Activated CD4-positive, alpha-beta T cell treated with anti-CD3 and anti-CD28 coated beads, Interleukin-2, amount 50 U/mL, for 16 hours (primary cell): ENCODE measurements at regions not wholly inside any gene's neighbourhood (a gene's known extent, or its start where the extent isn't known, plus 50 kb on each side); places are given as distances from the start of the nearest gene placed in this dataset.

ENCODE experiments used
- DNase-seq: peaks from one replicate; pipeline ENCODE4 v3.0.0-alpha.2; 2020

DNA sequence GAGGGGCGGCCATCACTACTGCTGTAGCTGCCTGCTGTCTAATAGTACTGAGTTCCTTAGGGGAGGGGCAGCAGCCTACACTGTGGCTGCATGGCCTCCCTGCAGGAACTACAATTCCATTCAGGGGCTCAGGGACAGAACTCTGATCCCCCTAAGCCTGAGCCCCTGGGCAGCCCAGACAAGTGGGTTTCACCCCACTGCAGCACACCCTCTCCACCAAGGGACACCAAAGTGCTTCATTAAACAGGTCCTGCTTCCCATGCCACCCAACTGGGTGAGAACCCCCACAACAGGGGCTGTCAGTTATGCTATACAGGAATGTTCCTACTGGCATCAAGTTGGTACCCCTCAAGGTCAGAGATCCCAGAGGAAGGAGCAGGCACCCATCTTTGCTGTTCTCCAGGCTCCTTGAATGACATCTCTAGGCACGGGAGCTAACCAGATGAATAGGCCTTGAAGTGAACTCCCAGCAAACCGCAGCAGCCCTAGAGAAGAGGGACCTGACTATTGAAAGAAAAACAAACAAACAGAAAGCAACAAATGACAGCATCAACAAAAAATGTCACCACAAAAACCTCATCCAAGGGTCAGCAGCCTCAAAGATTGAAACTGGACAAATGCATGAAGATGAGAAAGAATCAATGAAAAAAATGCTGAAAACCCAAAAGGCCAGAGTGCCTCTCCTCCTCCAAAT is 437.4 kb downstream of the NUF2 start:
- DNase-seq = no peak

DNA sequence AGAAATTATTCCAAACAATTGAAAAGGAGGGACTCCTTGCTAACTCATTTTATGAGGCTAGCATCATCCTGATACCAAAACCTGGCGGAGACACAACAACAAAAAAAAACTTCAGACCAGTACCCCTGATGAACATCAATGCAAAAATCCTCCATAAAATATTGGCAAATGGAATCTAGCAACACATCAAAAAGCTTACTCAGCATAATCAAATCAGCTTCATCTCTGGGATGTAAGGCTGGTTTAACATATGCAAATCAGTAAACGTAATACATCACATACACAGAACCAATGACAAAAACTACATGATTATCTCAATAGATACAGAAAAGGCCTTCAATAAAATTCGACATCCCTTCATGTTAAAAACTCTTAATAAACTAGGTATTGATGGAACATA is 440.1 kb downstream of the NUF2 start:
- no peak for DNase-seq

DNA sequence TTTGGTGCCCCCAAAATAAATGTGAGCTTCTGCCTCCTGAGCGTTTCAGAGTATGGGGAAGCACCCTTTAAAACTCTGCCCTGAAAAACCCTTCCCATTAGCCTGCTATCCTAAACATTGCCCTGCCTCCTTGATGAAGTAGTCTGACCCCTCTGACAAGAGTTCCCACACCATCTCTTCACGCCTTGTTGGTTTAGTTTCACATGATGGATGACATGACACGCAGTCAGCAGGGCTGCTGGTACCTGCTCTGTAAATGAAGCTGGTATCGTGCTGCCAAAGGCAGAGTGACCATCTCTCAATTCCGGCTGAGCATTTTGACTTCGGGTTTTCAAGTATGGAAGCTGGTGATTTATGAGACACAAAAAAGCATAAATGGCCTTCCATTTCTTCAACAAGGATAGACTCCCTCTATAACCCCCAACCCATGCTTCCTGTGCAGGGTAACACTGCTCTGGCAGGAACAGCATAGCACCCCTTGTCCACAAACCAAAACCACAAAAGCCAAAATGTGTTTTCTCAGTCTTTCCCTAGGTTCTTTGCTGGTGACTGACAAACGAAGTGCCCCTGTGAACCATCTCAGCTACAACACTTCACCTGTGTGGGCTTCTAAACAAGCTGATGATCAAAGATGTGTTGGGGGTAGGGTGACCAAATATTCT is 444.6 kb downstream of the NUF2 start:
- DNase-seq = no peak

DNA sequence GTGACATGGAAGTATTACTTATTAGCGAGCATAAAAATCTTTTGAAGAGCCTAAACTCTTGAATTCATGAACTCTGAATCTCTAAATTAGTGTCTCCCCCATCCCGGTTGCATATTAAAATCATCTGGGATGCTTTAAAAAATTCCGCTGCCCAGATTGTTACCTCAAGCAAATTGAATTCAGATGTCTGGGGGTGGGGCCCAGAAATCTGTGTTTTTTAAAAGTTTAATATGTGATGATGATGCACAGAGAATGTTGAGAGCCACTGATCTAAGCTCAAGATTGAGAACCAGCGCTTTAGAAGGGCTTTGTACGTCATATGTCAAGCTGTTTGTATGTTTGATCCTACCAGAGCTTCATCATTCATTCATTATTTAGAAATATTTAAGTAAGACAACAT is 446.8 kb downstream of the NUF2 start:
- no peak for DNase-seq

DNA sequence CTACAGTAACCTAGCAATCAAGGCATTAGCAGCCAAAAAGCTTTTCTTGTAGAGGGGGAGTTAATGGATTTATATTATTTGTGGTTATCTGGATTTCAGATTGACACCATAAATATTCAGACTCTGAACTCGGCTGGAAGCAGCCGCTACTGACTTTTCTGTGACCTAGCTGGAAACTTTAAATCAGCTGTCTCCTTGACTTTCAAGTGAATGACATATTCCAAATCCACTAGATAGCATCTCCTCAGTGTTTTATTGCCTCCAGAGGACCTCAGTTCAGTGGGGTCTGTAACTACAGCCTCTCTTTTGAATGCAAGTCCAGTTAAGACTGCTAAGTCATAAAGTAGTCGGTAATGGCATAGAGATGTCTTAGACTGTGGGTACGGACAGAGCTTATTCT is 448.5 kb downstream of the NUF2 start:
- DNase-seq = no peak

DNA sequence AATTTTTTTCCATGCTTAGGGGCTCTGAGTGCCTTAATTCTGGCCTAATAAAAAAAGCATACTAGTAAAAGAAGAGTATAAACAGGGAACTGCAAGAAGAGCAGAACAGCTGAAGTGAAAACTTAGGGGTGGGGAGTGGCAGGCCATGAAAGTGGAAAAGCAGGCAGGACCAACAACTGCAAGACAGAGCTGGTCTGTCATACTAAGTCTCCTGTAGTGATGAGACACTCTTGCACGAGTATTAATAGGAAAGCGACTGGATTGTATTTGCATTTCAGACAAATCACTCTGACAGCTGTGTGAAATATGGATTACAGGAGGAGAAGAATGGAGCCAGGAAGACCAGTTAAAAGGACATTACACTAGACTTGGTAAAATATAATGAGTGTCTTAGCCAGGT is 449.9 kb downstream of the NUF2 start:
- no peak for DNase-seq

DNA sequence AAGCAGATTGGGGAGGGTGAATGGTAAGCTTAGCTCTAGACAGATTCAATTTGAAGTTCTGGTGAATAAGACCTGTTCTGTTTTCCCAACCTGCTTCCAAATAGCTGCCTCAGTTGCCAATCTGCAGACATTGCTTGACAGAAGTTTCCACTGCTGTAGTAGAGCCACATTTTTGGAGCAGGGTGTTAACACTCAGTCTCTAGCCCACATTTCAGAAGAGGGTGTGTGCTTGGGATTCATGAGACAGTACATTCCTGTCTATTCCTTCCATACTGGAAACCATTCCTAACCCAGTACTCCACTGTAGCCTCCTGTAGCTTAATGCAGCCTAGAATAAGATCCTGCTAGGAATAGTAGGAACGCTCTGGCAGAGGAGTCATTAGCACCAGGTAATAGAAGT is 450.5 kb downstream of the NUF2 start:
- no peak for DNase-seq

DNA sequence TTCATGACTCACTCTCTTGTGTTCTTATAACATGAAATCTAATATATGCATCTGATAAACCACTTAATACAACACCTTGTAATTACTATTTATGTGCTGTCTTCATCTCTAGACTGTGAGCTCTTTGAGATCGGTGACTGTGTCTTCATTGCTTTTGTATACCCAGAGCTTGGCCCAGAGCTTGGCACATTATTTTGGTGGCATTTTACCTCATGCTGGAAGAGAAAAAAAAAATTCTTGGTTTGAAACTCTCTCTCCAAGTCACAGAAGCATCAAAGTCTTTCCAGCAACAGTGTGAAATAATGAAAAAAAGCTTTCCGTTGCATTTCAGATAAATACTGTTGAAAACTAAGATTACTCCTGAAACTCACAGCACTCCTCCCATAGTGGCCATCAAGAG is 451.6 kb downstream of the NUF2 start:
- DNase-seq = no peak

DNA sequence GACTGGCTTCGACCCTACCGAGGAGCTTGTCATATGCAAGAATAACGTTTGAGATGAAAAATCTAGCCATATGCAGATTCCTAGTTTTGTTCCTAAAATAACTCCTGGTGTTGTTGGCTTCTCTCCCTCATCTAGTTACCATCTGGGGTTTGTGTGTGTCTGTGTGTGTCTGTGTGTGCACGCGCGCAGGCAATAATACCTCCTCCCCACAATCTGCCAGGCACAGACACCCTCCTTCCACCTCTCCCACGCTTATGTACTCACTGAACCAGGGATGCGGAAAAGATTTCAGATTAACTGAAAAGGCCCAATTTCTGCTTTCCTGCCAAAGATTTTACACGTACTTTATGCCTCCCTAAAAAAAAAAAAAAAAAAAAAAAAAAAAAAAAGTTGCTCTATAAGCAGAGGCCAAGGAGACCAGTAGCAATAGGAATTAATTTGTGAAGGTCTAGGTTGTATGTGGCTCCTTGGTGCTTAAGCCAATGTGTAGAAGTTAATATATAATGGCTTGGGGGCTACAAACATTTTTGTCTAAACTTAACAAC is 452.7 kb downstream of the NUF2 start:
- no peak for DNase-seq

DNA sequence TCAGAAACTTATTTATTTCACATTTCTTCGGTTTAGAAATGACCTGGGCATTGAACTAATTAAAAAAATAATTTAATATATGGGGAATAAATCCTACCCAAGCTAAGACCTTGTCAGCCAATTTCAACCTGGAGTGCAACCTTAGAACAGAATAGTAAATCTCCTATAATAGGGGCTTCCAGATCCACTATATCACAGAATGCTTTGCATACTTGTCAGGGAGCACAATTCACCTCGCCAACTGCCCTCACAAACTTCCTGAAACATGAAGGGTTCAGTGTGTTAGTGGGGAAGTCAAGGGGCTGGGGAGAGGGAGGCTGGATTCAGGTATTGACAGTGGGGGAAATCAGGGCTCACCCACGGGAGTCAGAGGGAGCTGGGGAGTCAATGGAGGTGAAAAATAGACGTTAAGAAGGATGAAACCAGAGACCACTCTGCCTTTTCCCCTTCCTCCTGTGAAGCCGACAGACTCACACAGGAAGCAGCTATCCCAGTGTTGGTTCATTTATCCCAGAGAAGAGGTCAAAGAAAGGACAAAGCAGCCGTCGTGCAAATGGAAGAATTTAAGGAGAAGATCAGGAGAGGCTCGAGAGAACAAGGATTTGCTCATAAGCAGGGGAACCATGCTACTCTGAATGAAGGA is 453.3 kb downstream of the NUF2 start:
- DNase-seq = no peak

DNA sequence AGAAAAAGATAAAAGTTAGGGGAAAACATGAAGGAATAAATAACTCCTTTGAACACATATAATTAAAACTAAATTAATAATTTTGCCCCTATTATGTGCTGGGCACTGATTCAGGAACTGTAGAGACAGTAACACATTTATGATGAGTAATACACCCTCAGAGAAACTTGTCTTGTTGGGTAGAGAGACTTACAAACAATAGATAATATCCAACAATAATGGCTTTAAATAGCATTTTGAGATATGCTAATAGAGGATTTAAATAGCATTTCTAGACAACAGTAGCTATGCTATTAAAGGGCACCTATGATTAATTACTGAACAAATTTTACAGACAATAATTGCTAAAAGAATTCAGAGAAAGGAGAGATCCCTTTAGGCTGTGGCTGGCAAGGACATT is 455.5 kb downstream of the NUF2 start:
- DNase-seq = no peak

DNA sequence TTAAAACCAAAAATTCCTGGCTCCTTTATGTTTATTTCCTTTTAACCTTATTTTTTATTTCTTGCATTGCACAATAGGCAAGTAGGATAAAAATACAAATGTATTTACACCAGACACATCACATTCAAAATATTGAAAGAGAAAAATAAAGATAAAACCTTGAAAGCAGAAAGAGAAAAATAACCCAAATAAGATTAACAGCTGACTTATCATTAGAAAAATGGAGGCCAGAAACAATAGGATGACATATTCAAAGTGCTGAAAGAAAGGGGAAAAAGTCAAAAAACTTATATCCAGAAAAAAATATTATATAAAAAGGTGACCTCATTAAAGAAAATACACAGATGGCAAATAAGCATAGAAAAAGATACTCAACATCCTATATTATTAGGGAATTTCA is 459.4 kb downstream of the NUF2 start:
- no peak for DNase-seq

DNA sequence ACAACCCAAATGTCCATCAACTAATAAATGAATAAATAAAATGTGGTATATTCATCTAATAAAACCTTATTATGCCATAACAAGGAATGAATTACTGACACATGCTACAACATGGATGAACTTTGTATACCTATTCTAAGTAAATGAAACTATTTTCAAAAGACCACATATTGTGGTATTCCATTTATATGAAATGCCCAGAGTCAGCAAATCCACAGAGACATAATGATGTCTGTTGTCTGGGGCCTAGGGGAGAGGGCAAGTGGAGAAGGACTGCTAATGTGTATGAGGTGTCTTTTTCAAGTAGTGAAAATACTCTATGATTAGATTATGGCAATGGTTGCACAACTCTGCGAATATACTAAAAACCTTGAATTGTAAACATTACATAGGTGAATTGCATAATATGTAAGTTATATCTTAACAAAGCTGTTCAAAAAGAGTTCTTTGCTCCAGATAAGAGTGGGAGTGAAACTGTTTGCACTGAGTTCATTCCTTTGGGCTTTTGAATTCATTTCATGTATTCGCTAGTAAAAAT is 464.2 kb downstream of the NUF2 start:
- no peak for DNase-seq

DNA sequence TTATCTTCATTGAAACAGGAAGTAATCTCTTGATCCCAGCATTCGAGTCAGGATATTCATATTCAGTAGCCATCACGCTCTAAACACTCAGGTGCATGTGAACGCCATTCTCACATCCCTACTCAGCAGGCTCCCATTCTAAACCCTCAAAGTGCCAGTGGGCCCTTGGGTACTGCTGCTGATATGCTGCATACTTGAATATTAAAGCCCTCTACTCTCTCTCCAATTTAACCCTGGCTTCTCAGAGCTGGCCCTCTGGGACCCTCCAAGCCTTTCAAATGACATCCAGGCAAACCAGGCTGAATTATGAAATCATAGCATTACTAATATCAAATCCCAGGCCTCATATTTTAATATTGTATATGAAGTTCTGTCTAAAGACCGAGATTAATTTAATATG is 468.2 kb downstream of the NUF2 start:
- no peak for DNase-seq

DNA sequence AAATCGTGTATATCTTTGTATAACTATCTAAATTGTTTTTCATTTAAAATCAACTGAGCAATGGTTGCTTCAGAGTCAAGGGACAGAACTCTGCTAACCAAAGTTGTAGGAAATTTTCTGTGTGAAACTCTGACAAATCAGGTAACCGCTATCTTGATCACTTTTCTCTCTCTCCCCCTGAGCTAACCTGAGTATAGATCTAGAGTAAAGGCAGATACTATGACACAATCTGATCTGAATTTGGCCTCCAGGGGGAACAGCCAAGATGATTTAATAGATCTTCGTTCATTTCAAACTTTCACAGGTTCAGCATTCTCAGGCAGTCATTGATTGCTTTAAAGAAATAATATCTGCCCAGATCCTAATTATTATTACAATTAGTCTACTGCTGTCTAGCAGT is 472.8 kb downstream of the NUF2 start:
- DNase-seq = no peak

DNA sequence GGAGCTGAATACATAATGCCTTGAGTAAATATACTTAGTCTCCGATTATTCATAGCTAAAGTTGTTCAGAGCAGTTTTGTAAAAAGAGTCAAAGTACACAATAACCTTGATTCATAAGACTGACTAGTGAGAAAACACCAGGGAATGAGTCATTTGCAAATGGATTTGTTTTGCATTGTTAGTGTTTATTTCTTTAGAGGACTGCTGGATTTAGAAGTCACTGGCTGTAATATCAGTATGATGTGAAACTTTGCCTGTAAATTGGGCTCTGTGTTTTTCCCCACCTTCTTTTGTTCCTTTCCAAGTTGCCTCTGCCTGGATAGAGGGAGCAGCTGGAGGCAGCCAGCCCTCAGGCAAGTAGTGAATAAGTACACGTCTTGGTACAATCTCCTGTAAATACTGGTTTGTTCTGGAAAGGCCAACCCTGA is 474.7 kb downstream of the NUF2 start:
- DNase-seq = no peak

DNA sequence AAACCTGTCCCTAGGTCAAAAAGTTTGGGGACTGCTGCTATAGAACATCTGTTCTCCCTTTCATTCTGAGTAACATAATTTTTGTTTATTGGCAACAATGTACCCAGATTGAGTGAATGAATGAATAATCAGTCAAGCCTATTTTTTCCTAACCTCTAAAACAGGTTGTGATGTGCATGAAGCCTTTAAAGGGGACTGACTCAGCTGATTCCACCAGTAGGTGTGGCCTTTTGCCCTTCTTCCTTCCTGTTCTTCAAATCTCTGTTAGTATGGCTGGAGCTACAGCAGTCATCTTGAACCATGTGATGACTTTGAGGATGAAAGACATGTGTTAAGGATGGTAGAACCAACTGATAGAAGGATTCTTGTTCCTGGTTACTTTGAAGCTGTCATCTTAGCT is 476.1 kb downstream of the NUF2 start:
- DNase-seq = no peak

DNA sequence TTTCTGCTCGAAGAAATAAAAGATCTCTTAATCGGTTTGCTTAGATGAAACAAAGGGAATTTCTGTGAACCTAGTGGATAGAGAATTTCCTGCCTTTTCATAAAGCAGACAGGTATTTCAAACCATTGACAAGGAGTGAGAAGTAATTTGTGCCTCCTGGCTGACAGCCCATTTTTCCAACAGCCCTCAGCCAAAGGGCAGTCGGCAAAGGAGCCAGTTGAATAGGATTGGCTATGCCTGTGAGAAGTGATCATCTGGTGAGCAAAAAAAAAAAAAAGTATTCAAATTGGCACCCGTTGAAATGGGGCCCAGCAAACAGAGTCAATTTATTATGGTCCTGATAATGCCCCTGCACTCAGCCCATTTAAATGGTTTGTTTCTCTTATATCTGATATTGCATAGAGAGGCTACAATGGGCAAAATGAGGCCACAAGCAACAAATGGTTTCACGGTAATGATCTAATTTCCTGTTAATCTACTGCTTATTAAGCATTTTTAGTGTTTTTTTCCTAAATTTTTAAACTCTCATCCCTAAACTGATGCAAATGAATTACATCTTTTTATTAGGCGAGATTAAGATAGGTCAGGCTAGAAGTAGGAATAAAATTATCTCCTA is 477.5 kb downstream of the NUF2 start:
- DNase-seq = no peak

DNA sequence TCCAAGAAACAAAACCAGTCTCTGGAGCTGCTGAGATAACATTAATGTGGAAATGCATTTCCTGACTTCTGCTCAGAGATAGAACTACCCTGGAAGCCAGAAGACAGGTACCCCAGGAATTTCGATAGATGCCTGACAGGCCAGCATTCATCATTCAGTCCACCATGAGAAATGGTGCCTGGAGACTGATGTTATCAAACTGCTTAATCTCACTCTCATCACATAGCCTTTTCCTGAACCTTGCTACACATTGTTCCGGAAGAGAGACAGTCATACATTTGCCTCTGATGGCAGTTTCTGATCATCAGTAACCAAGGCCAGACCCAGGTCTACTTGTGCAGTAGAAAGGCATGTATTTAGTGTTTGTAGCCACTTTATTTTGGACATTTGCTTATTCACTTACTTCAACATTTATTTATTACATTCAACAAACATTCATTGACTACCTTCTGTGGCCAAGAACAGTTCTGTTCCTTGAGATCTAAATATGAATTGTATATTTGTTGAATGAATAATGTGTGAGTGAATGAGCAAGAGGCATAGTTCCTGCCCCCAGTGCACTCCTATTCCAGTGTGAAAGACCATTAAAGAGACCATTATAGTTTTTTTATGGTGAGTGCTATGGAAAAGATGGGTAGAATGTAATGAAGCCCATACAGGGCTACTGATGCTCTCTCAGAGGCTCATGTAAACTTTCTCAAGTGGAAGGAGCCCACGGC is 485.7 kb downstream of the NUF2 start:
- no peak for DNase-seq

DNA sequence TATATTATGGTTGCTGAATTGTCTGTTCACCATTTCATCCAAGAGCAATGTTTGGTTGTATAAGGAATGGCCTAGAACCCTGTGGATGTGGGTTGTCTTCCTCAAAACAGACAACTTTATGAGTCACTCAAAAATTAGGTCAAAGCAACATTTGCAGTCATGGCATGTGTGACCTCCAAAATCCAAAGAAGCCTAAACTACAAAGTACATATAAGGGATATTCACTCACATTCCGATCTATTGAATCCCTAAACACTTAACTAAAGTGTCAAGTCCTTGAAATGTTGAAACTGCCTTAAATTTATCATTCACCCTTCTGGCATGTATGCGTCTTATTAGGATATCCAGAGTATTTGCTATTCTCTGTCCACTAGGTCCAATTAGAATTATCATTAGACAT is 491.5 kb downstream of the NUF2 start:
- no peak for DNase-seq

DNA sequence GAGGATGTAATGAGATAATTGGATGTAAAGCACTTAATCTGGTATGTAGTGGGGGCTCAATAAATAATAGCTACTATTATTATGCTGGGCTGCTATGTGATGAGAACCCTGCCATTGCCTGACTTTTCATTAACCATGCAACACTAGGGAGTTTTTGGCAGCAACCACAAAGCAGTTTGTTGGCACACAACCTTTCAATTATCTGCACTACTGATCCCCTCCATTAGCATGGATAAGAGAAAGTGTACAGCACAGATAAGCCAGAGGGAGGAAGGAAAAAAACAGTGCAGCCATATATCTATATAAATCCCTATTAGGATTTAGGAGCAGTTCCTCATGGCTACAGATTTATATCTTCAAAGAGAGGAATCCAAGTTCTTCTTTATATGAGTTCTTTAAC is 498.5 kb downstream of the NUF2 start:
- no peak for DNase-seq

DNA sequence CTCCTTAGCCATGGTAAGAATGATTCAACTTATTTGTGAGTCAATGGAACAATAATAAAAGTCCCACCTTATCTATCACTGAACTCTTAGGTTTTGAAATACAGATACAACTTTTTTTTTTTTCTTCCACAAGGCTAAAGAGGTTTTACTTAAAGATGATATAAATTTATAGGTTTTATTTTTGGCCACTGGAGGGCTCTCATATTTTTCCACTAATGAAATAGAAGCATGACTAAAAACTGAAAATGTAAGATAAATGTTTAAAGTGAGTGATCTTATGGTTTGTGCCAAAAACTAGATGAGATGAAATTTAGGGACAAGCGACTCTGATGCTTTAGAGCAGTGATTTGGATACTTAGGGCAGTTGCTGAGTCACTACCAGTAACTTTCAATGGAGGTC is 499.0 kb downstream of the NUF2 start:
- no peak for DNase-seq

DNA sequence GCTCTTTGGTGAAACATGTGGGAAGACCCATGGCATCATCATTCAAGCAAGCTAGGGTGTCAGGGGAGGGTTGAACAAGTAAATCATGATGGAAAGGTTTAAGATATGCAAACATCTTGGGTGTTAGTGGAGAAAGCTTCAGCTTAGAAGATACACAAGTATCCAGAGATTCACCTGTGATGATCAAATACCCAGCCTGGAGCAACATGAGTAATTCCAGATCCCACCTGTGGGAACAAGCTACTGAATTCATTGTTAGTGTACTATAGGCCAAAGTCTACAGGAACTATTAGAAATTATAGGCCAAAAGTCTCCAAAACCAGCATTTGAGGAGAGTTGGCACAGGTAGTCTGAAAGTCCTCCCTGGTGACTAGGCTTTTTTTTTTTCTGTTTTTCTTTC is 499.9 kb downstream of the NUF2 start:
- DNase-seq = no peak
